Testis (tissue), 2 donors: ENCODE measurements at regions not wholly inside any gene's neighbourhood (a gene's known extent, or its start where the extent isn't known, plus 50 kb on each side); places are given as distances from the start of the nearest gene placed in this dataset.
"Not testable (repeated sequence)": the region's sequence is repeated elsewhere in the genome, so short reads cannot be mapped to it uniquely, and the experiment has no call there.

ENCODE experiments used
- DNase-seq: peaks from one replicate; pipeline ENCODE4 v3.0.0-alpha.2; 2019
- H3K27ac ChIP-seq, 2 donors: fragments of 200-600 bp; sonication (generic); one replicate each; pipeline ENCODE4 v1.5.1; 2019
- H3K27me3 ChIP-seq: fragments of 200-600 bp; sonication (generic); one replicate; pipeline ENCODE4 v1.5.1; 2019
- H3K36me3 ChIP-seq: fragments of 200-600 bp; sonication (generic); one replicate; pipeline ENCODE4 v1.5.1; 2017; ENCODE audit warnings: low read depth; ENCODE audit errors: missing control alignments
- H3K4me1 ChIP-seq: fragments of 200-600 bp; sonication (generic); one replicate; pipeline ENCODE4 v1.5.1; 2019
- H3K4me3 ChIP-seq, 2 donors: fragments of 200-600 bp; sonication (generic); one replicate each; pipeline ENCODE4 v1.5.1; 2017 to 2019
- H3K9me3 ChIP-seq: fragments of 200-600 bp; sonication (generic); one replicate; pipeline ENCODE4 v1.5.1; 2017
- CTCF ChIP-seq, 3 experiments: fragments of 450-650 bp in 2 of 3; fragments of 200-600 bp in 1 of 3; sonication (generic) in 1 of 3; IDR thresholded peaks; one replicate each; pipeline ENCODE4 v1.5.1; 2016 to 2019; ENCODE audit warnings: antibody characterized with exemption in 3 of 3, mild to moderate bottlenecking in 2 of 3, moderate library complexity in 1 of 3
- POLR2A ChIP-seq: fragments of 450-650 bp; IDR thresholded peaks from one replicate; pipeline ENCODE4 v1.6.1; 2017; ENCODE audit warnings: antibody characterized with exemption, mild to moderate bottlenecking, moderate library complexity
- WGBS, 2 donors: methylation state at CpG; one replicate each; pipeline ENCODE4 v1.1.5; 2018; 5-methylcytosine and 5-hydroxymethylcytosine counted together
- intact Hi-C: fragments of 100-400 bp; cut with DNase I; formaldehyde crosslinking; loops from one replicate; pipeline ENCODE4 v1.15.1; 2023; ENCODE audit warnings: low total_unique reads

DNA sequence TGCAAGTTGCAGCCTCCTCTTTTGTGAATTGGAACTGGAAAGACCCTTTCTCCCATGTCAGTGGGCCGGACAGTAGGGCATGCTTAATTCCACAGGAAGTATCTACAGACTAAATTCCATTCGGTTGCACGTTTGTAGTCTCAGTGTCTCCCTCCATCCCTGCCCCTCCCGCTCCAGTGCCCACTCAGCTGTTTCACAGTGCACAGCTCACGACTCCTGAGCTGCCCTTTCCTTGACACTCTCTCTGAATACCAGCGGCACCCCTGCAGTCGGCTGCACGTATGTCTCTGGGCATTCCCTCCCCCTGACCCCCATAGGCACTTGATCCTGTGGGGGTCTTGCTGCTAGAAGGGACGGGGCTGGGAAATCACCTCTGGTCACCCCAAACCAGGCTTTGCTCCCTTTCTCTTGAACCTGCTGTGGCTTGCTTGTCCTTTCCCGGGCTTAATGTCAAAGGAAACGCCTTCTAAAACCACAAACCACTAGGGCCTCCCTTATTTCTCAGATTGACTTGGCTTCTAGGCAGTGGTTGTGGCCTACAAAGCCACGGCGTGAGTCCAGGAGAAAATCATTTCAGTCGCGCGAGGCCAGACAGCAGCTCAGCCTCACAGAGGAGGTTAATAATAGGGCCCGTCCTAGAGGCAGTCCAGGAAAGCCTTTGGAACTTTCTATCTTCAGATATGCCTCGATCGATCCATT is 365.3 kb upstream of the PROX1 start:
- no peak for DNase-seq
- Histone ChIP-seq H3K4me1 (no peaks in the 10 kb centered on the region), H3K36me3 (no peaks in the 10 kb centered on the region), H3K27me3 (no peaks in the 10 kb centered on the region), H3K27ac (no peak overlapping the region), H3K9me3 (no peaks in the 10 kb centered on the region), H3K4me3 (no peak overlapping the region)
- TF ChIP-seq POLR2A (no peak), CTCF (IDR thresholded peaks at IDR 0.05) (no peak)
- 72 to 76% methylated on average over 16 to 19 of the region's 19 CpGs for WGBS, 2 donors
- intact Hi-C loops: no loop called here

DNA sequence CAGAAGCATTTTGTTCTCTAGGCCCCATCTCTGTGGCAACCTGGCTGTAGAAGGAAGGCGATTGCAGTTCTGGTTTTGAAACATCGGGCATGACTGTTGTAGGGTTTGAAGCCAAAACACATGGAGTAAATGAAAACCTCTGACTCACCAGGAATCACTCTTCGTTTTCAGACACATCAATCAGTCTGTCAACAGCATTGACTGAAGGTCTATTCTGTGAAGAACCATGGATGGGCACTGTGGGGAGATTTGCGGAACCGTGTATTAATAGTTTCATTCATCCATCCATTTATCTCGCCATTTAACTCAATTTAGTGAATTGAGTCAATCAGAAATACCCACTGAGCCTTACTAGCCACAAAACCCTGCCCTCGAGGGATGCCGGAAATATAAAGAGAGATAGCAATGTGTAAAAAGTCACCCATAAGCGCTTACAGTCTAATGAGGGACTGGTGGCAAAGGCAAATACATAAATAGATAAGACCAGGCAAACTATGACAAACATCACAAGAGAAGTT is 364.6 kb upstream of the PROX1 start:
- Histone ChIP-seq H3K27ac (no peak overlapping the region), H3K27me3 (no peaks in the 10 kb centered on the region), H3K4me1 (no peaks in the 10 kb centered on the region), H3K9me3 (no peaks in the 10 kb centered on the region), H3K4me3 (no peak overlapping the region), H3K36me3 (no peaks in the 10 kb centered on the region)
- WGBS, 2 donors: 88 to 91% methylated on average over 9 of the region's 9 CpGs
- no peak for DNase-seq
- TF ChIP-seq CTCF (IDR thresholded peaks at IDR 0.05) (no peak), POLR2A (no peak)
- intact Hi-C loops: no loop called here

- Histone ChIP-seq H3K27me3 (no peaks in the 10 kb centered on the region), H3K4me3 (no peak overlapping the region), H3K4me1 (no peaks in the 10 kb centered on the region), H3K27ac (no peak overlapping the region), H3K36me3 (no peaks in the 10 kb centered on the region), H3K9me3 (no peaks in the 10 kb centered on the region)
- intact Hi-C loops: no loop called here
- no peak for DNase-seq
- 82 to 87% methylated on average over 4 of the region's 4 CpGs for WGBS, 2 donors
- TF ChIP-seq POLR2A: no peak
- TF ChIP-seq CTCF (IDR thresholded peaks at IDR 0.05): no peak
Observed at GRCh38 chr1:213623862-213624261, 363.9 kb upstream of the PROX1 start.

DNA sequence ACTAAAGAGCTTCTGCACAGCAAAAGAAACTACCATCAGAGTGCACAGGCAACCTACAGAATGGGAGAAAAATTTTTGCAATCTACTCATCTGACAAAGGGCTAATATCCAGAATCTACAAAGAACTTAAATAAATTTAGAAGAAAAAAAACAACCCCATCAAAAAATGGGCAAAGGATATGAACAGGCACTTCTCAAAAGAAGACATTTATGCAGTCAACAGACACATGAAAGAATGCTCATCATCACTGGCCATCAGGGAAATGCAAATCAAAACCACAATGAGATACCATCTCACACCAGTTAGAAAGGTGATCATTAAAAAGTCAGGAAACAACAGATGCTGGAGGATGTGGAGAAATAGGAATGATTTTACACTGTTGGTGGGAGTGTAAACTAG is 351.0 kb upstream of the PROX1 start:
- H3K9me3 ChIP-seq, DNase-seq, intact Hi-C loops, H3K4me3 ChIP-seq, H3K36me3 ChIP-seq, H3K27ac ChIP-seq, H3K27me3 ChIP-seq, H3K4me1 ChIP-seq: not testable (repeated sequence)

GRCh38 chr1:213641312-213641711 is 346.5 kb upstream of the PROX1 start:
- intact Hi-C loops: no loop called here
- Histone ChIP-seq H3K36me3 (no peaks in the 10 kb centered on the region), H3K4me1 (no peaks in the 10 kb centered on the region), H3K27me3 (no peaks in the 10 kb centered on the region), H3K27ac (no peak overlapping the region), H3K4me3 (no peak overlapping the region), H3K9me3 (no peaks in the 10 kb centered on the region)
- 92 to 94% methylated on average over 2 of the region's 2 CpGs for WGBS, 2 donors
- no peak for DNase-seq
- TF ChIP-seq CTCF (IDR thresholded peaks at IDR 0.05) (no peak), POLR2A (no peak)
